MM.1S (cell line): ENCODE measurements at regions not wholly inside any gene's neighbourhood (a gene's known extent, or its start where the extent isn't known, plus 50 kb on each side); places are given as distances from the start of the nearest gene placed in this dataset.

Experiments used
- EZH2 ChIP-seq: fragments of 300-600 bp; sonication (generic); optimal IDR thresholded peaks from 2 replicates; pipeline ENCODE3; 2017; ENCODE audit warnings: low read depth, mild to moderate bottlenecking, antibody characterized with exemption, low read length, mixed read lengths
- EZH2phosphoT487 ChIP-seq: fragments of 300-600 bp; sonication (generic); IDR thresholded peaks from 2 replicates; pipeline ENCODE4 v1.6.1; 2018; ENCODE audit warnings: antibody characterized with exemption, low read length
- TF ChIP-seq, protein P1 (sequence below): fragments of 300-600 bp; sonication (generic); IDR thresholded peaks from 2 replicates; pipeline ENCODE4 v1.5.1; 2016; ENCODE audit warnings: antibody characterized with exemption, low read length, mixed read lengths

DNA sequence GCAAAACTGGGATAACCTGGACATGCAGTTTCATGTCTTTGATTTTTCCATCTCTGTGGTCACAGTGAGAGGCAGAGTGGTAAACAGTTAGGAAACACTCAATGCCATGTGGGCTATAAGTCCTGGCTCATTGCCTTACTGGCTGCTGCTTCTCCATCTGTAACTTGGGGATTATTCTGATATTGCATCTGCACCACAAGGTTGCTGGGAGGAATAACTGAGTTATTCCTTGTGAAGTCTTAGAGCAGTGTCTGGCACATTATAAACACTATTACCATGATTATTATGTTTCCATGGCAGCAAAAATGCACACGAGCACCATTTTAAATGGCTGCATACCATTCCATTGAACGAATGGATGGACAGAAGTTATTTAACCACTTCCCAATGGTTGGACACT is 111.7 kb upstream of the CDH5 start:
- TF ChIP-seq, protein P1, sequence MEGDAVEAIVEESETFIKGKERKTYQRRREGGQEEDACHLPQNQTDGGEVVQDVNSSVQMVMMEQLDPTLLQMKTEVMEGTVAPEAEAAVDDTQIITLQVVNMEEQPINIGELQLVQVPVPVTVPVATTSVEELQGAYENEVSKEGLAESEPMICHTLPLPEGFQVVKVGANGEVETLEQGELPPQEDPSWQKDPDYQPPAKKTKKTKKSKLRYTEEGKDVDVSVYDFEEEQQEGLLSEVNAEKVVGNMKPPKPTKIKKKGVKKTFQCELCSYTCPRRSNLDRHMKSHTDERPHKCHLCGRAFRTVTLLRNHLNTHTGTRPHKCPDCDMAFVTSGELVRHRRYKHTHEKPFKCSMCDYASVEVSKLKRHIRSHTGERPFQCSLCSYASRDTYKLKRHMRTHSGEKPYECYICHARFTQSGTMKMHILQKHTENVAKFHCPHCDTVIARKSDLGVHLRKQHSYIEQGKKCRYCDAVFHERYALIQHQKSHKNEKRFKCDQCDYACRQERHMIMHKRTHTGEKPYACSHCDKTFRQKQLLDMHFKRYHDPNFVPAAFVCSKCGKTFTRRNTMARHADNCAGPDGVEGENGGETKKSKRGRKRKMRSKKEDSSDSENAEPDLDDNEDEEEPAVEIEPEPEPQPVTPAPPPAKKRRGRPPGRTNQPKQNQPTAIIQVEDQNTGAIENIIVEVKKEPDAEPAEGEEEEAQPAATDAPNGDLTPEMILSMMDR: no peak
- no peak for TF ChIP-seq EZH2phosphoT487
- no peak for TF ChIP-seq EZH2
